Activated B cell treated with CpG ODN at 0.5 μM for 24 hours (primary cell): ENCODE measurements at regions not wholly inside any gene's neighbourhood (a gene's known extent, or its start where the extent isn't known, plus 50 kb on each side); places are given as distances from the start of the nearest gene placed in this dataset.
A peak's percentile ranks its signal among the peaks of the same experiment; 100 is the strongest.

Experiments used
- ATAC-seq: fragments of 200-7000 bp; cut with Tn5 transposase; one replicate; pipeline ENCODE4 v1.10.0; 2021; ENCODE audit warnings: low read depth, mild to moderate bottlenecking, moderate library complexity
- CTCF ChIA-PET: fragments of 350-600 bp; sonication (Branson Sonifier 250); formaldehyde crosslinking; loops from one replicate; lab custom pipeline; 2021; ENCODE audit warnings: antibody characterized with exemption; lab: Charles Lee
- POLR2A ChIA-PET: fragments of 350-600 bp; sonication (Branson Sonifier 250); formaldehyde crosslinking; loops from one replicate; lab custom pipeline; 2021; ENCODE audit warnings: antibody characterized with exemption; lab: Charles Lee
- DNase-seq: peaks from one replicate; pipeline ENCODE4 v3.0.0; 2022
- H3K27ac Mint-ChIP-seq: one replicate; pipeline ENCODE4 v1.8.0; 2020; ENCODE audit warnings: mixed read lengths
- H3K27me3 Mint-ChIP-seq: one replicate; pipeline ENCODE4 v1.8.0; 2021; ENCODE audit warnings: mixed read lengths
- H3K36me3 Mint-ChIP-seq: one replicate; pipeline ENCODE4 v1.8.0; 2021; ENCODE audit warnings: low read depth, mixed read lengths
- H3K4me1 Mint-ChIP-seq: one replicate; pipeline ENCODE4 v1.8.0; 2021; ENCODE audit warnings: mixed read lengths
- H3K4me3 Mint-ChIP-seq: one replicate; pipeline ENCODE4 v1.8.0; 2020; ENCODE audit warnings: mild to moderate bottlenecking, mixed read lengths
- H3K9me3 Mint-ChIP-seq: one replicate; pipeline ENCODE4 v1.8.0; 2020; ENCODE audit warnings: mixed read lengths
- intact Hi-C: fragments of 100-400 bp; cut with micrococcal nuclease; formaldehyde crosslinking; loops from one replicate; pipeline ENCODE4 v1.15.1; 2024
- TF ChIP-seq, protein P1 (sequence below): fragments of 200-600 bp; IDR thresholded peaks from one replicate; pipeline ENCODE4 v1.8.0; 2022; ENCODE audit warnings: antibody characterized with exemption, mild to moderate bottlenecking

DNA sequence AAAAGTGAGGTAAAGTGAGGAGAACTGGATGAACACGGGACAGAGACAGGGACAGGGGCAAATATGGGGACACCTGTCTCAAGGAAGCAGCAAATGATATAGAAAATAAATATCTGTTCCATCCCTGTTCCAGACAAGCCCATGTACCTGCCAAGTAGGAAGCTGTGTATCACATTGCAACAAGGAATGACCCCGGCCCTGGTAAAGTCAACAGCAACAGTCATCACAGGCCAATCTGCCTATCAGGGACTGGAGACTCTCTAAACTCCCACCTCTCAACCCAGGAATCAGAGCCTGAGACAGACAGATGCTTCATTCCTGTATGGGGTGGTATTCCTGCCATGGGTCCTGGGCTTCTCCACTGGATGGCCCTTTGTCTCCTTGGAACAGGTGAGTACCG lies 156.6 kb upstream of the PRSS1 start:
- Mint-ChIP-seq H3K27ac (no peak overlapping the region), H3K4me1 (no peaks in the 10 kb centered on the region), H3K27me3 (peaks cover 22% of the 10 kb centered on the region), H3K4me3 (no peak overlapping the region), H3K36me3 (no peaks in the 10 kb centered on the region), H3K9me3 (no peaks in the 10 kb centered on the region)
- no peak for DNase-seq
- POLR2A ChIA-PET: no interaction called here
- CTCF ChIA-PET: no interaction called here
- no peak for ATAC-seq
- intact Hi-C loops: no loop called here
- TF ChIP-seq, protein P1, sequence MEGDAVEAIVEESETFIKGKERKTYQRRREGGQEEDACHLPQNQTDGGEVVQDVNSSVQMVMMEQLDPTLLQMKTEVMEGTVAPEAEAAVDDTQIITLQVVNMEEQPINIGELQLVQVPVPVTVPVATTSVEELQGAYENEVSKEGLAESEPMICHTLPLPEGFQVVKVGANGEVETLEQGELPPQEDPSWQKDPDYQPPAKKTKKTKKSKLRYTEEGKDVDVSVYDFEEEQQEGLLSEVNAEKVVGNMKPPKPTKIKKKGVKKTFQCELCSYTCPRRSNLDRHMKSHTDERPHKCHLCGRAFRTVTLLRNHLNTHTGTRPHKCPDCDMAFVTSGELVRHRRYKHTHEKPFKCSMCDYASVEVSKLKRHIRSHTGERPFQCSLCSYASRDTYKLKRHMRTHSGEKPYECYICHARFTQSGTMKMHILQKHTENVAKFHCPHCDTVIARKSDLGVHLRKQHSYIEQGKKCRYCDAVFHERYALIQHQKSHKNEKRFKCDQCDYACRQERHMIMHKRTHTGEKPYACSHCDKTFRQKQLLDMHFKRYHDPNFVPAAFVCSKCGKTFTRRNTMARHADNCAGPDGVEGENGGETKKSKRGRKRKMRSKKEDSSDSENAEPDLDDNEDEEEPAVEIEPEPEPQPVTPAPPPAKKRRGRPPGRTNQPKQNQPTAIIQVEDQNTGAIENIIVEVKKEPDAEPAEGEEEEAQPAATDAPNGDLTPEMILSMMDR: no peak

DNA sequence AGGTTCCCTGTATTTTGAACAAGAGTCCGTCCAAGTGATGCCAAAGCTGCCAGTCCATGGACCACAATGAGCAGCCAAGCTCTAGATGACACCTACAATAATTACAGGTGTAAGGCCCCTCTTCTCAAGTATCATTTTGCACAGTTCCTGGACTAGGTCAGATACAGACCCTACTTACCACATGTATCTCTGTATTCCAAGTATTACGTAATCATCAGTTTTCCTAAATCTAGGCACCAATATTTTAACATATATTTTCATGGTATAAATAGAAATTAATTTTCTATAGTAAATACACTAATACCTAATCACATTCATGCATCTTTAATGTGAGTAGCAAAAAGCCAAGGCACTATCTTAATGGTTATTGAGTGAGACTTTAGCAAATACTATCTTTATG lies 157.0 kb upstream of the PRSS1 start:
- H3K36me3 Mint-ChIP-seq: no peaks in the 10 kb centered on the region
- ATAC-seq (no peak), DNase-seq (no peak)
- no peaks in the 10 kb centered on the region for H3K4me1 Mint-ChIP-seq
- ChIA-PET POLR2A (no interaction called here), CTCF (no interaction called here)
- no peak overlapping the region for H3K4me3 Mint-ChIP-seq
- intact Hi-C loops: no loop called here
- peaks cover 17% of the 10 kb centered on the region for H3K27me3 Mint-ChIP-seq
- H3K9me3 Mint-ChIP-seq: no peaks in the 10 kb centered on the region
- TF ChIP-seq, protein P1: no peak
- H3K27ac Mint-ChIP-seq: no peak overlapping the region

DNA sequence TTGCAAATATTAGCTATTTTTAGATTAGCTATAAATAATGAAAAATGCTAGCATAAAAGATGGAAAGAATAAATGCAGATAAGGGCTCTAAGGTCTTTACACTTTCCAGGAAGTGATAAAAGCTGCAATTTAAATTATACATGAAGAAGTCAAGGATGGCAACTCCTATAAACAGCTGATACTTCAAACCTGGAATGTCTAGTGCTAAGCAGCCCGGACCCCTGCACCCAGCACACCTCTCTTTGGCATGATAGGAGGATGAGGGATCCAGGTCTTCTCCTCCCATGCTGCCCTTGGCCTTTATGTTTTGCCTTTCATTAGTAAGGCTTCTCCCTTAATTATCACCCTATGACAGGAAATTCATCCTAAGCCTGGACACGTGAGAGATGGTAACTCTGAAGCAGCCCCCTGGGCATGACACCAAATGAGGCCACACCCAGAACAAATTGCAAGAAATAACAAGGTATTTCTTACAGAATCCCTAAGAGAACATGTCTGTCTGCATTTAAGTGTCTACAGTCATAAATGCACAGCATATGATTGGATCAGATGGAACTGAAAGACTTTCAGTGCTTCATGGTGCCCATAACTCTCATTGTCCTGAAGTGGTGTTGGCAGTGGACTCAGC lies 158.3 kb upstream of the PRSS1 start:
- intact Hi-C loops: no loop called here
- ChIA-PET POLR2A (no interaction called here), CTCF (interaction anchor here (1.3 kb wide), 1 partner anchor 13 kb away, joined by 4 read pairs; no protein-coding TSS in a partner anchor)
- TF ChIP-seq, protein P1: no peak
- H3K4me3 Mint-ChIP-seq: no peak overlapping the region
- no peaks in the 10 kb centered on the region for H3K36me3 Mint-ChIP-seq
- no peak for DNase-seq
- ATAC-seq: no peak
- H3K9me3 Mint-ChIP-seq: no peaks in the 10 kb centered on the region
- H3K4me1 Mint-ChIP-seq: no peaks in the 10 kb centered on the region
- peaks cover 15% of the 10 kb centered on the region for H3K27me3 Mint-ChIP-seq
- H3K27ac Mint-ChIP-seq: no peak overlapping the region

GRCh38 chr7:142590077-142590476 lies 159.2 kb upstream of the PRSS1 start:
- H3K27ac Mint-ChIP-seq: no peak overlapping the region
- intact Hi-C loops: no loop called here
- no peak for ATAC-seq
- H3K27me3 Mint-ChIP-seq: peaks cover 15% of the 10 kb centered on the region
- no peaks in the 10 kb centered on the region for H3K9me3 Mint-ChIP-seq
- no peaks in the 10 kb centered on the region for H3K4me1 Mint-ChIP-seq
- H3K36me3 Mint-ChIP-seq: no peaks in the 10 kb centered on the region
- H3K4me3 Mint-ChIP-seq: no peak overlapping the region
- DNase-seq: no peak
- TF ChIP-seq, protein P1: no peak
- POLR2A ChIA-PET: no interaction called here
- CTCF ChIA-PET: no interaction called here

GRCh38 chr7:142587578-142588191 lies 161.6 kb upstream of the PRSS1 start:
- peak; percentile 71 for ATAC-seq
- Mint-ChIP-seq H3K4me1 (no peaks in the 10 kb centered on the region), H3K36me3 (no peaks in the 10 kb centered on the region), H3K4me3 (no peak overlapping the region), H3K9me3 (no peaks in the 10 kb centered on the region), H3K27me3 (peaks cover 5% of the 10 kb centered on the region), H3K27ac (no peak overlapping the region)
- CTCF ChIA-PET: interaction anchor here (0.7 to 1.6 kb wide), 6 partner anchors 10 to 104 kb away, joined by 3 to 7 read pairs (median 3); no protein-coding TSS in a partner anchor
- TF ChIP-seq, protein P1: no peak
- POLR2A ChIA-PET: no interaction called here
- intact Hi-C loops: no loop called here
- no peak for DNase-seq
